ENCODE measurements at regions not wholly inside any gene's neighbourhood (a gene's known extent, or its start where the extent isn't known, plus 50 kb on each side); places are given as distances from the start of the nearest gene placed in this dataset.

DNA sequence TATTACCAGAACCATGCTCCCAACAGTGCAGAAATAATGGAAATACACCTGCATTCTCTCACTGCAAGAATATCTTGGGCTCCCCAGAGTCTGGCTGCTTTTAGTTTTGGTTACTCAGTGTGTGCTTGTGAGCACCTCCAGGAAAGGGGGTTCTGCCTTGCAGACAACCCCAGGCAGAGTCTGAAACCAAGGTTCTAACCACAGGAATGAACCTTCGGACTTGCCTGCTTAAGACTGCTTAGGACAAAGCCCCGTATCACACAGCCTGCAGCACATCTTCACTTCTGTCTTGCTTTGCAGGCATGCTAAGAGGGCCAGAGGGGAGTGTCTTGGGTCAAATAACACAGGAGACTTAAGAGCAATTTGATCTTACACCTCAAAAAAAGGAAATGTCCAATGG, 94.8 kb upstream of the SPATA31C2 start:
- Mint-ChIP-seq H3K4me3 (no peak overlapping the region), H3K4me1 (ENCODE audit: low read depth) (peaks cover 5% of the 10 kb centered on the region), H3K27ac (no peak overlapping the region), H3K27me3 (ENCODE audit: low read depth) (peaks cover 26% of the 10 kb centered on the region), H3K36me3 (ENCODE audit: low read depth) (no peaks in the 10 kb centered on the region), H3K9me3 (peaks cover 9% of the 10 kb centered on the region)
- no peak for DNase-seq (ENCODE audit: low spot score)

- no peaks in the 10 kb centered on the region for H3K36me3 Mint-ChIP-seq (ENCODE audit: low read depth)
- H3K4me3 Mint-ChIP-seq = no peak overlapping the region
- no peaks in the 10 kb centered on the region for H3K4me1 Mint-ChIP-seq (ENCODE audit: low read depth)
- H3K27ac Mint-ChIP-seq = no peak overlapping the region
- no peak for DNase-seq (ENCODE audit: low spot score)
- peaks cover 24% of the 10 kb centered on the region for H3K27me3 Mint-ChIP-seq (ENCODE audit: low read depth)
- peaks cover 9% of the 10 kb centered on the region for H3K9me3 Mint-ChIP-seq
These were observed 92.3 kb upstream of the SPATA31C2 start for GRCh38 chr9:88230612-88231011.

DNA sequence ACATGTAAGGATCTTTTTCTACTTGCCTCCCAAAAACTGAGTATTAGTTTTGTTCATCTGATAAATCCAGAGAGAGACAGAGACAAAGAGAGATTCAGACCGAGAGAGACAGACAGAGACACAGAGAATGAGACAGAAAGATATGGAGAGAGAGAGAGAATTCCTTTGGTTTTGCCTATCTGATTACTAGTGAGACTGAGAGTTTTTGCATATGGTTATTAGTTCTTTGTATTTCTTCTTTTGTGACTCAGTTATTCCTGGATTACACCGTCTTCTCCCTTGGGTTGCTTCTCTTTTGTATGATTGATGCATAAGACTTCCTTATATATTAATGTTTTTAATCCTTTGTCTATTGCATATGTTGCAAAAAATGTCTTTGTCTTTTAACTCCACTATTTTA, 91.2 kb upstream of the SPATA31C2 start:
- no peak overlapping the region for H3K27ac Mint-ChIP-seq
- H3K36me3 Mint-ChIP-seq (ENCODE audit: low read depth) = no peaks in the 10 kb centered on the region
- no peak for DNase-seq (ENCODE audit: low spot score)
- H3K4me3 Mint-ChIP-seq = no peak overlapping the region
- peaks cover 20% of the 10 kb centered on the region for H3K27me3 Mint-ChIP-seq (ENCODE audit: low read depth)
- H3K9me3 Mint-ChIP-seq = peaks cover 9% of the 10 kb centered on the region
- H3K4me1 Mint-ChIP-seq (ENCODE audit: low read depth) = no peaks in the 10 kb centered on the region

DNA sequence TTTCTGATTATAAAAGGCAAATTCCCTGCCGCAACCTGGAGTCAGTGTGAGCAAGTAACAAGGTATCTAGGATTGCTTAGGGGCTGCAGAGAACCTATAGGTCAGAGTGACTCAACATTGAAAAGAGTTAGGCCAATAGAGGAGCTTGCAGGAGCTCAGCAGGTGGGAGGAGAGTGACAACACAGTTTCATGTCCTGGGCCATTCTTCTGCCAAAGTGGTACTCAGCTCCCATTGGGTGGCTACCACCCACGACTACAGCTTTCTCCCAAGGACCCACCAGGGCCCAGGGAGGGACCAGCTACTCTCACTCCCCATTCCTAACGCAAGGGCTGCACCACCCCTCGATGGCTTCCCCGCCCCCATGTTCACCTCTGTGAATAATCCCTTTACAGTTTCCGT, 86.7 kb upstream of the SPATA31C2 start:
- H3K27ac Mint-ChIP-seq = no peak overlapping the region
- no peak for DNase-seq (ENCODE audit: low spot score)
- no peak overlapping the region for H3K4me3 Mint-ChIP-seq
- H3K4me1 Mint-ChIP-seq (ENCODE audit: low read depth) = no peaks in the 10 kb centered on the region
- peaks cover 8% of the 10 kb centered on the region for H3K27me3 Mint-ChIP-seq (ENCODE audit: low read depth)
- H3K9me3 Mint-ChIP-seq = no peaks in the 10 kb centered on the region
- no peaks in the 10 kb centered on the region for H3K36me3 Mint-ChIP-seq (ENCODE audit: low read depth)

- Mint-ChIP-seq H3K9me3 (no peaks in the 10 kb centered on the region), H3K27me3 (ENCODE audit: low read depth) (peaks cover 8% of the 10 kb centered on the region), H3K4me3 (no peak overlapping the region), H3K36me3 (ENCODE audit: low read depth) (no peaks in the 10 kb centered on the region), H3K27ac (no peak overlapping the region), H3K4me1 (ENCODE audit: low read depth) (no peaks in the 10 kb centered on the region)
- no peak for DNase-seq (ENCODE audit: low spot score)
These were observed 82.8 kb upstream of the SPATA31C2 start for GRCh38 chr9:88221105-88221504.

DNA sequence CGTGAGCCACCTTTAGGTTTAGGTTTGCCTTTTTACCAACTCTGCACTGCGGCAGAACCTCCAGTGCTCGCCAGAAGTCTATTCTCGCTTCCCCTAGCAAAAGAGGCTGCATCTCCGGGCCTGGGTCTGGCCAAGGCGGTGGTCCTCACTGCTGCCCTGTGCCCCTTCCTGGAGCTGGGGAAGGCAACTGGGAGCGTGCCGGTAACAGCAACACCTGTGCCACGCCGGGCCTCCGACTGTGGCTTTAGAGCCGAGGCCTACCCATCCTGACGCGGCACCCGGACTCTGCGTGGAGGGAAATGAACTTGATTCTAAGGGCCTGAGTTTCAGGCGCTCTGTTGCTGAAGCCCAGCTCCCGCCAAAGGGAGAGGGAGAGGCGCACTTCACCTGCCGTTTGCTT, 82.4 kb upstream of the SPATA31C2 start:
- DNase-seq (ENCODE audit: low spot score) = no peak
- Mint-ChIP-seq H3K36me3 (ENCODE audit: low read depth) (no peaks in the 10 kb centered on the region), H3K4me3 (no peak overlapping the region), H3K27me3 (ENCODE audit: low read depth) (peaks cover 8% of the 10 kb centered on the region), H3K9me3 (no peaks in the 10 kb centered on the region), H3K4me1 (ENCODE audit: low read depth) (no peaks in the 10 kb centered on the region), H3K27ac (no peak overlapping the region)

DNA sequence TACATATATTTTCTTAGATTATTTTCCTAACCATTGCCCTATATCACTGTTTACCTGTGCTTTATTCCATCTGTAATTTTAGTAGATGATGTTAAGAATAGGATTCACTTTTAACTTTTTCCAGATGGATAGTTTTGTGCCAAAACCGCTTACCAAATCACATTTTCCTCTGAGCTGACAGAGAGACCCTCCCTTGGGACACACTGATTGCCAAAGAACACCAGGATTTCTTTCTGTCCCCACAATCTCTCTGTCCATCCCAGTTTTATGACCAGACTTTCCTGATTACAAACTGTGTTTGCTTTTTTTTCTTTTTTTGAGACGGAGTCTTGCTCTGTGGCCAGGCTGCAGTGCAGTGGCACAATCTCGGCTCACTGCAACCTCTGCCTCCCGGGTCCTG, 81.3 kb upstream of the SPATA31C2 start:
- Mint-ChIP-seq H3K36me3 (ENCODE audit: low read depth) (no peaks in the 10 kb centered on the region), H3K27me3 (ENCODE audit: low read depth) (peaks cover 8% of the 10 kb centered on the region), H3K4me1 (ENCODE audit: low read depth) (no peaks in the 10 kb centered on the region), H3K9me3 (no peaks in the 10 kb centered on the region), H3K4me3 (no peak overlapping the region), H3K27ac (no peak overlapping the region)
- DNase-seq (ENCODE audit: low spot score) = no peak

GRCh38 chr9:88218726-88219125, 80.5 kb upstream of the SPATA31C2 start:
- Mint-ChIP-seq H3K4me3 (no peak overlapping the region), H3K4me1 (ENCODE audit: low read depth) (no peaks in the 10 kb centered on the region), H3K9me3 (no peaks in the 10 kb centered on the region), H3K36me3 (ENCODE audit: low read depth) (no peaks in the 10 kb centered on the region), H3K27me3 (ENCODE audit: low read depth) (peaks cover 12% of the 10 kb centered on the region), H3K27ac (no peak overlapping the region)
- no peak for DNase-seq (ENCODE audit: low spot score)

DNA sequence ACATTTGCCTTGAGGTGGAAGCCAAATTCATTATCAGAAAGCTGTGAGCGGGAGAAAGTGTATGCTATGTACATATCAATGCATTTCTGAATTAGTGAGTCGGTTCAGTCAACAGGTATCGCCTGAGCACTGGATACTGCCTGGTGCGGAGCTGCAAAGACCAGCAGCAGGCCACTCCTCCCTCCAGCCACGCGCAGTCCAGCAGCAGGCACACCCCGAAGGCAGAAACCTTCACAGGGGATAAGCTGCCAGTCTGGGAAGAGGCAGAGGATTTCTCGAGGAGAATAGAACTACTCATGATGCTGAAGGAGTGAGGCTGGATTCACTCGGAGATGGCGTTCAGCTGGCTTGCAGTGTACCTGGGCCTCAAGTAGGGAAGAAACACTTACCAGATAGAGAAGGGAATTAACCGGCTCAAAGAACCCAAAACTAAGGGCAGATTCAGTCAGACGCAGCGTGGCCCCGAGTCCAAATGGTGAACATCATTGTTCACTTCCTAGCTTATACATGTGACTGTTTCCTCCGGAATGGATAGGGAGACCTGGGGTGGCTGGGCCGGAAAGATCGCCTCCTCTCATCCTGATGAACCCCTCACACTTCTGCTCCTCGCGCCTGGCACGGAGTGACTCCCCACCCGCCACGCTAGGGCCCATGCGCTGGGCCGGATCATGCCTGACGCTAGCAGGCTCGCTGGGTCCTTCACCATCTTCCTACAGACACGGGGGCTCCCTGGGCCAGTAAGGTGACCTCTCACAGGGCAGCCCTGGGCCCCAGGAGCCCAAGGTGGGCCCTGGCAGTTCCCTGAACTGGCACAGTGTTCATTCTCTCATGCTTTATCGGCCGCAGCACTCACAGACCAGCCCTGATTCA, 78.1 kb upstream of the SPATA31C2 start:
- Mint-ChIP-seq H3K36me3 (ENCODE audit: low read depth) (no peaks in the 10 kb centered on the region), H3K27ac (no peak overlapping the region)

GRCh38 chr9:88215196-88216125, 77.2 kb upstream of the SPATA31C2 start:
- Mint-ChIP-seq H3K4me3 (no peak overlapping the region), H3K9me3 (no peaks in the 10 kb centered on the region), H3K27ac (no peak overlapping the region), H3K4me1 (ENCODE audit: low read depth) (no peaks in the 10 kb centered on the region), H3K36me3 (ENCODE audit: low read depth) (no peaks in the 10 kb centered on the region), H3K27me3 (ENCODE audit: low read depth) (peaks cover 18% of the 10 kb centered on the region)
- DNase-seq (ENCODE audit: low spot score) = no peak

More for the DNA sequence above, 78.1 kb upstream of the SPATA31C2 start:
- peaks cover 18% of the 10 kb centered on the region for H3K27me3 Mint-ChIP-seq (ENCODE audit: low read depth)
- H3K4me3 Mint-ChIP-seq = no peak overlapping the region
- no peak for DNase-seq (ENCODE audit: low spot score)
- no peaks in the 10 kb centered on the region for H3K9me3 Mint-ChIP-seq
- H3K4me1 Mint-ChIP-seq (ENCODE audit: low read depth) = no peaks in the 10 kb centered on the region

DNA sequence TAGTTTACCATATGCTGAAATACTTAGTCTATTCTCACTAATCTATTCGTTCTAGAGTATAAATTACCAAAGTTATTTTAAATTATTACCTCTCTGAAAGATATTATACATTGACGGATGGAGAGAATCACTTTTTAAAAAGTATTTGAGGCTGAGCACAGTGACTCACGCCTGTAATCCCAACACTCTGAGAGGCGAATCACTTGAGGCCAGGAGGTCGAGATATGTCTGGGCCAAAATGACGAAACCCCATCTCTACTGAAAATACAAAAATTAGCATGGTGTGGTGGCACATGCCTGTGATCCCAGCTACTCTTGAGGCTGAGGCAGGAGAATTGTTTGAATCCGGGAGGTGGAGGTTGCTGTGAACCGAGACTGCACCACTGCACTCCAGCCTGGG, 64.0 kb upstream of the SPATA31C2 start:
- no peak for DNase-seq (ENCODE audit: low spot score)
- Mint-ChIP-seq H3K9me3 (no peaks in the 10 kb centered on the region), H3K4me3 (no peak overlapping the region), H3K4me1 (ENCODE audit: low read depth) (no peaks in the 10 kb centered on the region), H3K27ac (no peak overlapping the region), H3K36me3 (ENCODE audit: low read depth) (no peaks in the 10 kb centered on the region), H3K27me3 (ENCODE audit: low read depth) (peaks cover 23% of the 10 kb centered on the region)

- Mint-ChIP-seq H3K4me3 (no peak overlapping the region), H3K27ac (no peak overlapping the region), H3K27me3 (ENCODE audit: low read depth) (peaks cover 36% of the 10 kb centered on the region), H3K4me1 (ENCODE audit: low read depth) (no peaks in the 10 kb centered on the region), H3K9me3 (no peaks in the 10 kb centered on the region), H3K36me3 (ENCODE audit: low read depth) (no peaks in the 10 kb centered on the region)
- DNase-seq (ENCODE audit: low spot score) = no peak
These were observed 60.1 kb upstream of the SPATA31C2 start for GRCh38 chr9:88198341-88198807.

GRCh38 chr9:88197781-88198340, 59.6 kb upstream of the SPATA31C2 start:
- Mint-ChIP-seq H3K4me3 (no peak overlapping the region), H3K9me3 (no peaks in the 10 kb centered on the region), H3K4me1 (ENCODE audit: low read depth) (no peaks in the 10 kb centered on the region), H3K36me3 (ENCODE audit: low read depth) (no peaks in the 10 kb centered on the region), H3K27ac (no peak overlapping the region), H3K27me3 (ENCODE audit: low read depth) (peaks cover 39% of the 10 kb centered on the region)
- DNase-seq (ENCODE audit: low spot score) = no peak

- Mint-ChIP-seq H3K9me3 (no peaks in the 10 kb centered on the region), H3K27me3 (ENCODE audit: low read depth) (peaks cover 44% of the 10 kb centered on the region), H3K27ac (no peak overlapping the region), H3K36me3 (ENCODE audit: low read depth) (no peaks in the 10 kb centered on the region), H3K4me3 (no peak overlapping the region), H3K4me1 (ENCODE audit: low read depth) (no peaks in the 10 kb centered on the region)
- DNase-seq (ENCODE audit: low spot score) = no peak
These were observed 58.7 kb upstream of the SPATA31C2 start for GRCh38 chr9:88197016-88197415.
